ENCODE measurements at regions not wholly inside any gene's neighbourhood (a gene's known extent, or its start where the extent isn't known, plus 50 kb on each side); places are given as distances from the start of the nearest gene placed in this dataset.

DNA sequence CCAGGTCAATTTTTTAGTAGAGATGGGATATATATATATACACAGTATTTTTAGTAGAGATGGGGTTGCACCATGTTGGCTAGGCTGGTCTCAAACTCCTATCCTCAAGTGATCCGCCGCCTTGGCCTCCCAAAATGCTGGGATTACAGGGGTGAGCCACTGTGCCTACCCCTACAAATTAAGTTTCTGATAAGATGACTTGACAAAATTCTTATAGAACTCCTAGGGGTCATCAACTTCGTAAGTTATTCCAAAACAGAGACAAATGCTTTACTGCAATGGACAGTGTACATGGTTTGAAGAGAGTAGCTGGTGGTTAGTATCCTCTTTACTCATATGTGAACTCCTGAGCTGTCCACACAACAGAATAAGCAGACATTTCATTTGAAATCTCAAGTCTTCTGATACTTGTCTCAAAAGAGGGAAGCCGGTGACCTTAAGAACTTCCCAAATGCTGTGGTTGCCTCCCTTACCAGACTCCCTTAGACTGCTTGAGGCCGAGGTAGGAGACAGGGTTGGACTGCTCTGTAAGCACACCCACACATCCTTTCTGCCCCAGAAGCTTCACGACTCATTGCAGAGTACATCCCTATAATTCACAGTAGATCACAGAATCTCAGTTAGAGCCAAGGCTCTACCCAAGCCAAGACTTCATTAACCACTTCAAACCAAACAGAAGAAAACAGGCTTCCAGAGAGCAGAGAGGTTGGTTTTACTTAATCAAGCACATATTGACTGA lies 244.1 kb upstream of the IRF2BP2 start:
- TF ChIP-seq, protein P1, sequence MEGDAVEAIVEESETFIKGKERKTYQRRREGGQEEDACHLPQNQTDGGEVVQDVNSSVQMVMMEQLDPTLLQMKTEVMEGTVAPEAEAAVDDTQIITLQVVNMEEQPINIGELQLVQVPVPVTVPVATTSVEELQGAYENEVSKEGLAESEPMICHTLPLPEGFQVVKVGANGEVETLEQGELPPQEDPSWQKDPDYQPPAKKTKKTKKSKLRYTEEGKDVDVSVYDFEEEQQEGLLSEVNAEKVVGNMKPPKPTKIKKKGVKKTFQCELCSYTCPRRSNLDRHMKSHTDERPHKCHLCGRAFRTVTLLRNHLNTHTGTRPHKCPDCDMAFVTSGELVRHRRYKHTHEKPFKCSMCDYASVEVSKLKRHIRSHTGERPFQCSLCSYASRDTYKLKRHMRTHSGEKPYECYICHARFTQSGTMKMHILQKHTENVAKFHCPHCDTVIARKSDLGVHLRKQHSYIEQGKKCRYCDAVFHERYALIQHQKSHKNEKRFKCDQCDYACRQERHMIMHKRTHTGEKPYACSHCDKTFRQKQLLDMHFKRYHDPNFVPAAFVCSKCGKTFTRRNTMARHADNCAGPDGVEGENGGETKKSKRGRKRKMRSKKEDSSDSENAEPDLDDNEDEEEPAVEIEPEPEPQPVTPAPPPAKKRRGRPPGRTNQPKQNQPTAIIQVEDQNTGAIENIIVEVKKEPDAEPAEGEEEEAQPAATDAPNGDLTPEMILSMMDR (IDR thresholded peaks at IDR 0.05; ENCODE audit: poor library complexity, severe bottlenecking) = no peak
- TF ChIP-seq TAF1 (IDR thresholded peaks at IDR 0.05; ENCODE audit: low read depth) = no peak
- TF ChIP-seq EZH2 (IDR thresholded peaks at IDR 0.05; ENCODE audit: borderline replicate concordance, insufficient read depth, low read length, poor library complexity, severe bottlenecking) = no peak
- TF ChIP-seq, protein P2, sequence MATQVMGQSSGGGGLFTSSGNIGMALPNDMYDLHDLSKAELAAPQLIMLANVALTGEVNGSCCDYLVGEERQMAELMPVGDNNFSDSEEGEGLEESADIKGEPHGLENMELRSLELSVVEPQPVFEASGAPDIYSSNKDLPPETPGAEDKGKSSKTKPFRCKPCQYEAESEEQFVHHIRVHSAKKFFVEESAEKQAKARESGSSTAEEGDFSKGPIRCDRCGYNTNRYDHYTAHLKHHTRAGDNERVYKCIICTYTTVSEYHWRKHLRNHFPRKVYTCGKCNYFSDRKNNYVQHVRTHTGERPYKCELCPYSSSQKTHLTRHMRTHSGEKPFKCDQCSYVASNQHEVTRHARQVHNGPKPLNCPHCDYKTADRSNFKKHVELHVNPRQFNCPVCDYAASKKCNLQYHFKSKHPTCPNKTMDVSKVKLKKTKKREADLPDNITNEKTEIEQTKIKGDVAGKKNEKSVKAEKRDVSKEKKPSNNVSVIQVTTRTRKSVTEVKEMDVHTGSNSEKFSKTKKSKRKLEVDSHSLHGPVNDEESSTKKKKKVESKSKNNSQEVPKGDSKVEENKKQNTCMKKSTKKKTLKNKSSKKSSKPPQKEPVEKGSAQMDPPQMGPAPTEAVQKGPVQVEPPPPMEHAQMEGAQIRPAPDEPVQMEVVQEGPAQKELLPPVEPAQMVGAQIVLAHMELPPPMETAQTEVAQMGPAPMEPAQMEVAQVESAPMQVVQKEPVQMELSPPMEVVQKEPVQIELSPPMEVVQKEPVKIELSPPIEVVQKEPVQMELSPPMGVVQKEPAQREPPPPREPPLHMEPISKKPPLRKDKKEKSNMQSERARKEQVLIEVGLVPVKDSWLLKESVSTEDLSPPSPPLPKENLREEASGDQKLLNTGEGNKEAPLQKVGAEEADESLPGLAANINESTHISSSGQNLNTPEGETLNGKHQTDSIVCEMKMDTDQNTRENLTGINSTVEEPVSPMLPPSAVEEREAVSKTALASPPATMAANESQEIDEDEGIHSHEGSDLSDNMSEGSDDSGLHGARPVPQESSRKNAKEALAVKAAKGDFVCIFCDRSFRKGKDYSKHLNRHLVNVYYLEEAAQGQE (IDR thresholded peaks at IDR 0.05; ENCODE audit: borderline replicate concordance) = no peak
- TF ChIP-seq POLR2AphosphoS5 (IDR thresholded peaks at IDR 0.05) = no peak
- TF ChIP-seq RAD21 (conservative IDR thresholded peaks at IDR 0.05) = no peak
- TF ChIP-seq EP300 (conservative IDR thresholded peaks at IDR 0.05; ENCODE audit: poor library complexity, severe bottlenecking) = no peak
- no peak for TF ChIP-seq SMC3 (conservative IDR thresholded peaks at IDR 0.05; ENCODE audit: poor library complexity)
- no peak for TF ChIP-seq MXI1 (conservative IDR thresholded peaks at IDR 0.05; ENCODE audit: poor library complexity, severe bottlenecking)

Data from neural cell (in vitro differentiated cells).